Right lobe of liver (tissue), 4 donors: ENCODE measurements at regions not wholly inside any gene's neighbourhood (a gene's known extent, or its start where the extent isn't known, plus 50 kb on each side); places are given as distances from the start of the nearest gene placed in this dataset.

ENCODE experiments used
- CTCF ChIP-seq, 4 donors: fragments of 200-600 bp in 3 of 4; fragments of 450-650 bp in 1 of 4; IDR thresholded peaks; one replicate each; pipeline versions ENCODE4 v1.5.1 to v1.8.0; 2016 to 2022; ENCODE audit warnings: antibody characterized with exemption in 4 of 4, mild to moderate bottlenecking in 2 of 4
- POLR2A ChIP-seq: fragments of 450-650 bp; IDR thresholded peaks from one replicate; pipeline ENCODE4 v1.6.1; 2017; ENCODE audit warnings: antibody characterized with exemption, mild to moderate bottlenecking
- donor health status: DM: no; HTN: no; CAD: no.
- donor health status: DM: no; HTN: no; CAD: no.
- donor health status: DM: no; HTN: yes; CAD: no.

- no peak for TF ChIP-seq POLR2A
- no peak for TF ChIP-seq CTCF (IDR thresholded peaks at IDR 0.05)
These were observed 197.5 kb upstream of the FOXA2 start for GRCh38 chr20:22781869-22782268.
